GM19463 (cell line): ENCODE measurements at regions not wholly inside any gene's neighbourhood (a gene's known extent, or its start where the extent isn't known, plus 50 kb on each side); places are given as distances from the start of the nearest gene placed in this dataset.

Source experiments
- ATAC-seq: cut with Tn5 transposase; IDR thresholded peaks from one replicate; pipeline ENCODE4 v1.9.1; 2021; ENCODE audit warnings: mild to moderate bottlenecking, moderate library complexity; ENCODE audit not compliant: unreplicated experiment

DNA sequence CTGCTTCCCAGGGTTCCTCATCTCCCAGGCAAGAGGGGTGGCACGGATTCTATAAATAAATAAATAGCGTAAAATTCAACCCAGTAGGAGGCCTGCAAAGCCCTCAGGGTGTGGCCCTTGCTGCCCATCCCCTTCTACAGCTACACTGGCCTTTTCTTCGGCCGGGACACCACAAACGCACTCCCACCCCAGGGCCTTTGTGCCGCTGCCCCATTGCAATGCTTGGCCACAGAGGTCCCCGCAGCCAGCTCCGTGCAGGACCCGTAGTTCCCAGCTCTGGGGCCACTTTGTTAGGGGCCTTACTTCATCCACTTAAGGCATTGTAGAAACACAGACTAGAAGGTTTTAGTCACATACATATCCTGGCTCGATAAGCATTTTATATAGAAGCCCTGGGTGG, 151.2 kb downstream of the ERMARD start:
- no peak for ATAC-seq

DNA sequence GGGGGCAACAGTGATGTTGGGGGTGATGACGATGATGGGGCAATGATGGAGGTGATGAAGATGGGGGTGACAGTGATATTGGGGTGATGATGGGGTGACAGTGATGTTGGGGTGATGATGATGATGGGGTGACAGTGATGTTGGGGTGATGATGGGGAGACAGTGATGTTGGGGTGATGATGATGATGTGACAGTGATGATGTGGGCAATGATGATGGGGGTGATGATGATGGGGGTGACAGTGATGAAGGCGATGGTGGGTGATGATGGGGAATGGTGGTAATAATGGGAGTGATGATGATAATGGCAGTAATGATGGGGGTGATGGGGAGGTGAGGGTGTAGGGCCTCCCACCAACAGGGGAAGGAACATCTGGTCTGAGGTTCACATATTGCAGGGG, 150.6 kb downstream of the ERMARD start:
- no peak for ATAC-seq

DNA sequence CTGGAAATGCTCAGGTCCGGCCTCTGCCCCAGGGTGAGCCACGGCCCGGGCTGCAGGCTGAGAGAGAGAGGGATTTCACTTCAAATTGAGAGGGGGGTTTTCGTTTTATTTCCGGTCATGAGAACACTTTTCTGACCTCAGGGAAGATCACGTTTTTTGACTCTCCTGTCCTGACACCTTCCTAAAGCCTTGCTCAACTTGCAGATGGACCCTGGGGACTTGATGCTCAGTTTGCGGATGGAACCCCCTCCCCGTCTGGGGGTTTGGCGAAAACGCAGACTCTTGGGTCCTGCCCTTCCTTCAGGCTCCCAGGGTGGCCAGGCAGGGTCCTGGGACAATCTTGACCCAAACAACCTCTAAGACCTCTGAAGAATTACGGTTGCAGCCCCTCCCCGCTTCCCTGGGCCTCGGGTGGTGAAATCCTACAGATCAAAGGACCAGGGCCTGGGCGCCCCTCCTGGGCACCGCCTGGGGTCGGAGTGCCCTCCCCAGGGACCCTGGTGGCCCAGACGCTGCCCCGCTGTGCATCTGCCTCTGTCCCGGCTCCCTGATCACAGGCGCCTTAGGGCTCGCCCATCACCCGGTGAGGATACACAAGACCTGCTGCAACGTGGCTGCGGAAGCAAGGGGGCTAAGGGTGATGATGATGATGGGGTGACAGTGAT, 148.2 kb downstream of the ERMARD start:
- ATAC-seq = no peak

DNA sequence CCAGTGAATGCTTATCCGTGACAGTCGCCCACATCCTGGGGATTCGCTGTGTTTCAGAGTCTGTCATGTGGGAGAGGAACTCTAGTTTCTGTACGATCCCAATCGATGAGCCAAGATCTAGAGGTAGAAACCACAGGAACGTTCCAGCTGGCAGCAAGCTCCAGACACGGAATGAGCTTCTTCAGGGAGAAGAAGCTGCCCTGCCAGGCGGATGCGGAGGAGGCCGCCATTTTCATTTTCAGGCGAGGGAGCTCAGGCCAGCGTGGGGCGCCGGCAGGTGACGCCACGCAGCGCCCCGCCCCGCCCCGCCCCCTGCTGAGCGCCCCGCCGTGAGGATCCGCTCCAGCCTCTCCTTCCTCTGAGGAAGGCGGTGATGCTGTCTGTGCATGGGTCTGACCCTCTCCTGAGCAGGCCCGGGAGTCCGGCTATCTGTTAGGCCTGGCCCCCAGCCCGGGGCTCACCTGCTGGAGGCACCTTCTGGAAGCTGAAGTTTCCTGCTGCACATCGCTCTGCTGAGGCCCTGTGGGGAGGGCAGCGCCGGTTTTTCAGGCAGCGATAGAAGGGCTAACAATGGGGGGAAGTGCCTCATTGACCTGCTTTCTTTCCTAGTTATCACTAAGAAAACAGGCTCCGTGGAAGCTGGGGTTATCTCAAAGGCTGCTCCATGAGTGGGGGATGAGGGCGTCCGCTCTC, 147.5 kb downstream of the ERMARD start:
- no peak for ATAC-seq

DNA sequence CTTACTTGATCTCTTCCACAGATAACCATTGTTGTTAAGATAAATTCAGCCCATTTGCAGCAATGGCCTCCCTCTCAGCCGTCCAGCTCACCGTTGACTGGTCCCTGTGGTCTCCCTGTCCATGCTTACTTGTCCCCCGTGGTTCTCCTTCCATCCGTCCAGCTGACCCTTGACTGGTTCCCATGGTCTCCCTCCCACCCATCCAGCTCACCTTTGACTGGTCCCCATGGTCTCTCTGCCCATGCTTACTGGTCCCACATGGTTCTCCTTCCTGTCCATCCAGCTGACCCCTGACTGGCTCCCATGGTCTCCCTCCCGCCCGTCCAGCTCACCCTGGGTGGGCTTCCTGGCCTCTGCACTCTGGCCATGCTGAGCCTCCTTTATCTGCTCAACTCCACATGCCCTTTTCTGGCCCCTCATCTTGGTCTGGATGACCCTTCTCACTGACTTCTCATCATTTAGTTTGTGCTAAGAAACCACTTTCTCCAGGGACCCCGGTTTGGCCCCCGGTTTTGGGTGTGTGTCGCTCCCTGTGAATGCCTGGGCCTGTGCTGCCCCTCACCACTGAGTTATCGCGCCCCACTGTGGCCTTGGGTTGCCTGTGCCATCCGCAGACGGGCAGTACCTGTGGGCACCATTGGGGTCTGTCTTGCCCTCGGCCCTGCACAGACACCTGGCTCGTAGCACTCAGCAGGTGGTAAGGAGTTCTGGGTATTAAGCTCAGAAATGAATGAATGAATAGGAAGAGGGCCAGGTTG, 146.4 kb downstream of the ERMARD start:
- ATAC-seq = no peak

DNA sequence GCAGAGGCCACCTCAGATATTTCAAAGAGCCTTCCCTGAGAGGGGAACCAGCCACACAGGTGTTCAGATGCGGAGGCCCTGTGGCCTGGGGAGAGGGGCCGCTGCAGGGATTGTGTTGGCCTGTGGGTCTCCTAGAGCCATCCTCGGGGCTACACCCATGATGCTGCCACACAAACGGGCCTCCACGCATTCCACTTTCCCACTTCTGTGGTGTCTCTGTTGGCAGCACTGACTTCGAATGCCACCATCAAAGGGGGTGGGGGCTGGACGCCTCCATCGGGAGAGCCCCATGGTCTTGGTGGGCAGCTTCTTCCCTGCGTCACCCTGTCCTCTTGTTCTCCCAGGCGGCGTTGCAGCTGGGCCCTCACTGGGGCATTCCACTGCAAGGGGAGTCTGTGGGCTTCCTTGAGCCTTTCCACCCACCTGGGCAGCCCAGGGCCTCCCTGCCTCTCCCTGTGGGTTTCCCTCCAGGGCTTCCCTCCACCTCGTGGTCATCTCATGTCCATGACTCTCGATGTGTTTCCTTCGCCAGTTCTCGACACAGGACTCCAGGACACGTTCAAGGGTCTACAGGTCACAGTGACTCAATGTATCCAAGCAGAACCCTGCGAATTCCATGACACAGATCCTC, 145.5 kb downstream of the ERMARD start:
- ATAC-seq = no peak

DNA sequence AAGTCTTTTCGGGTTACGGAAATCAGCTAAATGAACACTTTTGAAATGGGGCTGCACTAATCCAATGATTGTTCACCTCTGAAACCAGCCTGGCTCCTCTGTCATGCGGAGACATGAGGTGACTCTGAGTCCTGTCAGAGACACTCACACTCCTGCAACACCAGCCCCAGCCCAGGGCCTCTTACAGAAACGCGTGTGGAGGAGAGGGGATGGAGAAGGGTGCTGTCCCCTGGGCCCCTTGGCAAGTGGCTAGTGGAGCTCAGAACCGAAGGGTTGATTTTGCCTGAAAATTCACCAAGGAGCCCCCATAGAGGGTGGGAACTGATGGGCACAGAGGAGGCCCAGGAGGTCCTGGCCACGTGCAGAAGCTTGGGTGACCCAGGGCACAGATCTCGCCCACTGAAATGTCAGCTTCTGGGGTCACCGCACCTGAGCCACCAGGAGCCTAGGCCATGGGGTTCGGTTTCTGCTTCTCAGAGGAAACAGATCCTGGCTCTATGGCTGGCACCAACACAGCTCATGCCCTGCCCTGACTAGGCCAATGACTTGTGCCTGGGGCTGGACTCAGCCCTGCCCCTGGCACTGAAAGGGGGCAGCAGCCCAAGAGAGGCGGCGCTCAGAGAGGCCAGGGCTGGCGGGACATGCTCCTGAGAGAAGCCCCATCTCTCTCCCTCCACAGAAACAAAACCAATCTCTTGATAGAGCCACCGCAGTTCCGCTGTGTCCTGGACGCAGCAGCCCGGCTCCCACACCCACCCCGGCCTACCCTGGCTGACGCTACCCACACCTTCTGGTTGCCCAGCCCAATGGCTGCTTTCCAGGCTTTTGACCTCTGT, 144.7 kb downstream of the ERMARD start:
- ATAC-seq = no peak

DNA sequence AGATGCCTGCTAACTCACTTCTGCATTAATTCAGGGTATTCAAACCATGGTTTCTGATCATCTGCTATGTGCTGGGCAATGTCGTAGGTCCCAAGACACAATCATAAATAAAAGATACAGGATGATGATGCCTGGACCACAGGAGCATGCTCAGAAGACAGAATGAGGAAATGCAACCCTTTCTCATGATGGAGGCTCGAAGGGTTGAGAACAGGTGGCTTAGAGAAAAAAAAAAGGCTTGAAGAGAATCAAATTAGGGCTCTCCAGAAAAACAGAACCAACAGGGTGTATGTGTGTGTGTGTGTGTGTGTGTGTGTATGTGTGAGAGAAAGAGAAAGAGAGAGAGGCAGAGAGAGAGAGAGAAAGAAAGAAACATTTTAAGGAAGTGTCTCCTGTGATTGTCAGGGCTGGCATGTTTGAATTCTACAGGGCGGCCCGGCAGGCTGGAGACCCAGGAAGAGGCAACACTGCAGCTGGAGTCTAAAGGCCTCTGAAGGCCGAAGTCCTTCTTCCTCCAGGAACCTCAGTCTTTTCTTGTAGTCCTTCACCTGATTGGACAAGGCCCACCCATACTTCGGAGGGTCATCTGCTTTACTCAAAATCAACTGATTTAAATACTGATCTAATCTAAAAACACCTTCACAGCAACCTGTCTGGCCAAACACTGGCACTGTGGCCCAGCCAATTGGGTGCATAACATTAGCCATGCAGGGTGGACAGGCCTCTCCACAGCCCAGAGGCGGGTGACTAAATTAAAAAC, 143.8 kb downstream of the ERMARD start:
- no peak for ATAC-seq

DNA sequence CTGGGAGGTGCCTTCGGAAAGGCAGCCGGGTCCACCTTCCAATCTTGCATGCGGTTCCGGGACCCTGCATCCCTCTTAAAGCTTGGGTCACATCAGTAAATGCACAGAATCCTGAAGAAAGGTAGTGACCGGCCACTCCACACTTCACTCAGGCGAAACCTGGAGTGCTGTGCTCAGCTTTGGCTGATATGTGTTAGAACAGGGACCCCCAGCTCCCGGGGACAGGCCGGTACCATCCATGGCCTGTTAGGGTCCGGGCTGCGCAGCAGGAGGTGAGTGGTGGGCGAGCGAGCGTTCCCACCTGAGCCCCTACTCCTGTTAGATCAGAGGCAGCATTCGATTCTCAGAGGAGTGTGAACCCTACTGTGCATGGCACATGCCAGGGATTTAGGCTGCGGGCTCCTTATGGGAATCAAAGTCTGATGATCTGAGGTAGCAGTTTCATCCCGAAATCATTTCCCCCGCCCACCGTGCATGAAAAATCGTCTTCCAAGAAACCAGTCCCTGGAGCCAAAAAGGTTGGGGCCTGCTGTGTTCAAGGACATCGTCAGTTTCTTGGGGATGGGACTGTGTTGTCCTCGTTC, 143.0 kb downstream of the ERMARD start:
- no peak for ATAC-seq

DNA sequence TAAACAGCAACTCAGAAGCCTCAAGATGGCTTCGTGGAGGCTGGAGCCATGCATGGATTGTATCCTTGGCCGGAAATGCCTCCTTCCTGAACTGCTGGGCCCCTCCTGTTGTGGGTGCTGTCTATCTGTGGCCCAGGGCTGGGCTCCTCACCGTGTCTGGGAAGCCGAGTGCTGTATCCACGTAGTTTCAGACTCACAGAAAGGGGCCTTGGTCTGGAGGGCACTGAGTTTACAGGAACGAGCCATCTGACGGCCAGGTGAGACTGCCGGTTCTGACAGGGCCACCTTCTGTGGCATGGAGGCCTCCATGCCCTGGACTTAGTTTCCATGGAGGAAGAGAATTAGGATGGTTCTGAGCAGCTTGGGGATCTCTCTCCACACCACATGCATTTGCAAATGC, 142.2 kb downstream of the ERMARD start:
- no peak for ATAC-seq

DNA sequence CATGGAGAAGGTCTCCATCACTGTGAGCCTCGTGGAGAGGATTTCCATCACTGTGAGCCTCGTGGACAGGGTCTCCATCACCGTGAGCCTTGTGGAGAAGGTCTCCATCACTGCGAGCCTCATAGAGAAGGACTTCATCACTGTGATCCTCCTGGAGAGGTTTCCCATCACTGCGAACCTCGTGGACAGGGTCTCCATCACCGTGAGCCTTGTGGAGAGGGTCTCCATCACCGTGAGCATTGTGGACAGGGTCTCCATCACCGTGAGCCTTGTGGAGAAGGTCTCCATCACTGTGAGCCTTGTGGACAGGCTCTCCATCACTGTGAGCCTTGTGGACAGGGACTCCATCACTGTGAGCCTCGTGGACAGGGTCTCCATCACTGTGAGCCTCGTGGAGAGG, 140.4 kb downstream of the ERMARD start:
- ATAC-seq = no peak

DNA sequence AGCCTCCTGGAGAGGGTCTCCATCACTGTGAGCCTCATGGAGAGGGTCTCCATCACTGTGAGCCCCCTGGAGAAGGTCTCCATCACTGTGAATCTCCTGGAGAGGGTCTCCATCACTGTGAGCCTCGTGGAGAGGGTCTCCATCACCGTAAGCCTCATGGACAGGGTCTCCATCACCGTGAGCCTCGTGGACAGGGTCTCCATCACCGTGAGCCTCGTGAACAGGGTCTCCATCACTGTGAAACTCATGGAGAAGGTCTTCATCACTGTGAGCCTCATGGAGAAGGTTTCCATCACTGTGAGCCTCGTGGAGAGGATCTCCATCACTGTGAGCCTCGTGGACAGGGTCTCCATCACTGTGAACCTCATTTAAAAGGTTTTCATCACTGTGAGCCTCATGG, 140.0 kb downstream of the ERMARD start:
- ATAC-seq = no peak

DNA sequence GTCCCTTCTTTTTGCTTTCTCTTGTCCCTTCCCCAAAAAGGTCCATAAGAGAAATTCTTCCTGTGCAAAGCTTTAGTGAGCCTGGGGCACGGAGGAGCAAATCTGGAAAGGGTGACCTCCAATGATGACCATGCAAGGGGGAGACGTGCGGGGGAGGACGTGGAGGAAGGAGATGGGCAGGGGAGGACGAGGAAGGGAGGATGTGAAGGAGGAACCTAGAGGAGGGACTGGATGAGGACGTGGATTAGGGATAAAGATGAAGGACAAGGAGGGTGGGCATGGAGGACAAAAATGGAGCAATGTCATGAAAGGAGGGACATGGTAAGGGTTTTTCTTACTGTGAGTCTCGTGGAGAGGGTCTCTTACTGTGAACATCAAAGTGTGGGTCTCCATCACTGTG, 139.5 kb downstream of the ERMARD start:
- ATAC-seq = no peak

DNA sequence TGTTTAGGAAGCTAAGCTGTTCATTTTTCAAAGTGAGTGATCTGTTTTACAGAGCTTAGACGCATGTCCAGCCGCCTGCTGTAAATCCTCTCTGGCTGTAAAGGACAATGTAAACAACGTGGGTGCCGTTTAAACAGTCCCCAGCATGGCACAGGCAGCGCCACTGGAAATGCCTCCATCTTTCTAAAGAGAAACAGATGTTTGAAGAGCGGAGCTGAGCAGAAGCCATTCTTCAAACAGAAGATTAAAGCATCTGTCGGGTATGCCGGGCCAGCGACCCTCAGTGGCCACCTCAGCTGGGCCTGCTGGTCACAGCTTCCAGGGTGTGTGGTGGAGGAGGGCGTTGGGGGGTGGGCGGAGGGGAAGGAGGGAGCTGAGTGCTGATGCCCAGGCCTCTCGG, 138.6 kb downstream of the ERMARD start:
- ATAC-seq = no peak

DNA sequence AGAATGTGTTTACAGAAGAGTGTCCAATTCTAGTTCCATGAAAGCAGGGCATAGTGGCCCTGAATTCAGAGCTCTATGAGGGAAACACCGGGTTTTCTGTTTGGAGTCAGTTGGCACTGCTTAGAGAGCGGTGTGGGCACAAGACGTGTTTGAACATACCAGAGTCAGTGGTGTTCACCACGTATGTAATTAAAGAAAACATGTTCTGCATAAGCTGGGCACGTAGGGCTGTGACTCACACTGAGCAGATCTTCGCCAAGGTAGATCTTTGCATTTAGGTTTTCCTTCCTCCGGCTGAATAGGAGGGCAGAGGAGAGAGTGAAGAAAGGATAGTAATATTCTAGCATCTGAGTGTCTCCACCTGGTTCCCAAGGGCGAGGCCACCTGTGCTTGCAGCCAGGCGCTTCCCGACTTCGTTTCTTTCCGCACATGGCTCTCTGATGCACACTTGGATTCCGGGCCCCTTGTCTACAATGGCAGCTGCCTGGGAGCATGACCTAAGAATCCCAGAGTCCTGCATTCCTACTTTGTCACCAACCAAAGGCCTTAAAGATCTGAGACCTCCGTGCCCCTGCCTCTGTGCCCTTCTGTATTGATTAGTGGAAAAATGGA, 136.2 kb downstream of the ERMARD start:
- no peak for ATAC-seq

DNA sequence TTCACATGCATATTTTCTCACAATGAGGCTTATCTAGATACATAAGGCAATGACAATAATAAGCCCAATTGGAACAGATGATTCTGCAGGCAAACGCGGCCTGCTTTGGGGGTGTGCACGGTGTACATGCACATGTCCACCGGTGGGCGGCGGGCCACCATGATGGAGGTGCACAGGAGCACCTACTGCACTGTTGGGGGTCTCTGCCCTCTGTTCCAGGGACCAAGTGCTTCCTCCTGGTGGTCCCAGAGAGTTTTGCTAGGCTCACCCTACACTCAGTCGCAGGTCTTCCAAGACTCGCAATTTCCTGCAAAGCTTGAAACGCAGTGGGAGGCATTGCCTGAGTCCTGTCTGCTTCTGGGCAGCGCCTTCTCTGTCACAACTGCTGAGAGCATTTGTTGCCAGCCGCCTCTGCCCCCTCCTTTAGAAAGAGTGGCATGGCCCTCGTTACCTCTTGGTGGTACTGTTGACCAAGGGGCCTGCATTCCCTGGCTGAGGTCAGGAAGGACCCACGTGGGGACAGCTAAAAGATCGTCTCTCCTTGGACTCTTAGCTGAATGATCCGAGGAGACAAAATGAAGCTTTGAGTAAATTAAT, 135.3 kb downstream of the ERMARD start:
- no peak for ATAC-seq

DNA sequence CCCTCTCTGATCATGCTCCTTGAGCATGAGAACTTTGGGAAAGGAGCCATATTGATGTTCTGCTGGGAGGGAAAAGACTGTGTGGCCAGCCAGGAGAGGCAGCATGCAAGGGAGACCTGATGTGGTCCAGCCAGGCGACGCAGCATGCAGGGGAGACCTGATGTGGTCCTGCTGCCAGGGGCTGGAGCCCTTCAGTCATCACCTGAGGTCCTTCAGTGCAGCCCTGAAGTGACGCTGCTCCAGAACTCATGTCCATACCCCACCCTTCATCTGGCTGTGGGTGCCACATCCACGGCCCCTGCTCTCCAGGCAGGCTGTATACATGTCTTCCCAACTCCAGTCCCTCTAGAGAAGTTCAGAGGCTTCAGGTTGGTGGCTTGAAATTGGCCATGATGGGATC, 134.4 kb downstream of the ERMARD start:
- ATAC-seq = no peak

DNA sequence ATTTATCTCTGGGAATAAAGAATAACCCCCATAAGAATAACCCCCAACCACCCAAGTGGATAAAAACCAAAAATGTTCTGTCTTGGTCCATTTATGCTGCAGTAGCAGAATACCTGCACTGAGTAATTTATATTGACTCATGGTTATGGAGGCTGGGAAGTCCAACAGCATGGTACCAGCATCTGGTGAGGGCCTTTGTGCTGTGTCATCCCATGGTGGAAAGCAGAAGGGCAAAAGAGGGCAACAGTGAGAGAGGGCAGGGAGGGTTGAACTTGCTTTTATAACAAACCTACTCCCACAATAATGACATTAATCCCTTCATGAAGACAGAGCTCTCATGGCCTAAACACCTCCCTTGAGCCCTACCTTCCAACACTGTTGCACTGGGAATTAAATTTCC, 133.7 kb downstream of the ERMARD start:
- no peak for ATAC-seq

DNA sequence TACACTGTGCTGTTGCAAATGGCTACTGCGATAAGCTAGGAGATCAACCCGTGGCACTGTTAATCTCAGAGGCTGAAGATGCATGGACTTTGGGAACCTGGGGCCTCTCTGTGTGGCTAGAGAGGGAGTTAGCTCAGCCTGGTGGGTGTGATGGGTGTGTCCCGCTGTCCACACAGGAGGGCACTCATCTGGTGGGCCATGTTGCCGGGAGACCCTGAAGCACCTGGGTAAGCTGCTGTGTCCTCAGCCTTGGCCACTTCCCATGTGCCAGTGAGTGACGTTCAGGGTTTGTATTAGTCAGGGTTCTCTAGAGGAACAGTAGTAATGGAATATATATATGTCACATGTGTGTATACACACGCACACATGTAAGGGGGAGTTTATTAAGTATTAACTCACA, 132.7 kb downstream of the ERMARD start:
- ATAC-seq = no peak
